Activated CD8-positive, alpha-beta memory T cell treated with anti-CD3 and anti-CD28 coated beads, Interleukin-2, amount 50 U/mL, for 1 hour (primary cell): ENCODE measurements at regions not wholly inside any gene's neighbourhood (a gene's known extent, or its start where the extent isn't known, plus 50 kb on each side); places are given as distances from the start of the nearest gene placed in this dataset.
"Not testable (repeated sequence)": the region's sequence is repeated elsewhere in the genome, so short reads cannot be mapped to it uniquely, and the experiment has no call there.

Experiments used
- DNase-seq: peaks from one replicate; pipeline ENCODE4 v3.0.0-alpha.2; 2020; ENCODE audit errors: extremely low read depth

DNA sequence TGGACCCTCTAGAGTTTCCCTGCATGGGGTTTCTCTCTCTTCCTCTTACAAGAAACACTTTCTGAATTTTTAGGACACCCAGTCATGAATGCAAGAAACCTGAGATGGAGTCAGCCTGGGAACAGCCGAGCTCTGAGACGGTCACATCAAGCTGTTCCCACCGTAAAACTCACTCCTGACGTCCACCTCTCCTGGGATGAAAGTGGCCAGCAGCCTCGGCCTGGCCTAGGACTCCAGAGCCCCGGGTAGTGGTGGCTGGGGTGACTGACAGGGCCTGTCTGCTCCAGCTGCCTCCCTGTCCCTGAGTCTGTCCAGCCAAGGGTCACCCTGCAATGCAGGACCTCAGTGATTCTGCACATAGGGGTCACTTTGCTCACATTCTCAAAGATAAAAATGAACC is 217.8 kb downstream of the SHOX start:
- DNase-seq: no peak

DNA sequence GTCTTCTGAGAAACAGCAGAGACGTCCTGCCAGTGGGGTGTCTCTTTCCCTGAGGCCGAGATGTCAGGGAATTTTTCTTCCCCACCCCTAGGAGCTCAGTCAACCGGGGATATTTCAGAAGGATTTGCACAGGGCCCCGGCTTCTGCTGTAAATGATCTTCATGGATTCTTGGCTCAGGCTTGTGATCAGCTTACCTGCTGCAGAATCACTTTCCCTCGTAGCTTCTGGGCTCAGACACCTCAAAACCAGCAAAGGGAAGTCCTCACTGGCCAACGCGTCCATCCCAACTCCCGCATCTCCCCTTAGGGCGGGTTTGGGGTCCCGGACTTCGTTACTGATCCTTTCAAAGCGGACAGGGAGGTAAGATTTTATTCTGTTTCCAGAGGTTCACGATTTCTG is 212.7 kb downstream of the SHOX start:
- DNase-seq: no peak

DNA sequence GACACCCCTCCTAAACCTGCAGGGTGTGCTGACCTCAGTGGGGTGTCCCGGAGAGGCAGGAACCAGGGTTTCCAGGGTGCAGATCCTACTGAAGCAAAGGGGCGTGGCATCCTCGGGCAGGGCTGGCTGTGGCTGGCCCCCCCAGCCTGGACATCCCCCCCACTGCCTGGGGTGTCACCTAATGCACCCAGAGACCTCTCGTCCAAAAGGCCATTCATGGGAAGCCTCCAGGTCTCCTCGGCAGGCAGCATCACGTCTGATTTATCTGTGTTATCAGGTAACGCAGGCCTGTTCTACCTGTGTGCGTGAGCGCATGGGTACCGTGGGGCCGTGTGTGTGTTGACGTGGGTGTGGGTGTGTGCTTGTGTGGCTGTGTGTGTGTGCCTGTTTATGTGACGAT is 210.0 kb downstream of the SHOX start:
- no peak for DNase-seq

DNA sequence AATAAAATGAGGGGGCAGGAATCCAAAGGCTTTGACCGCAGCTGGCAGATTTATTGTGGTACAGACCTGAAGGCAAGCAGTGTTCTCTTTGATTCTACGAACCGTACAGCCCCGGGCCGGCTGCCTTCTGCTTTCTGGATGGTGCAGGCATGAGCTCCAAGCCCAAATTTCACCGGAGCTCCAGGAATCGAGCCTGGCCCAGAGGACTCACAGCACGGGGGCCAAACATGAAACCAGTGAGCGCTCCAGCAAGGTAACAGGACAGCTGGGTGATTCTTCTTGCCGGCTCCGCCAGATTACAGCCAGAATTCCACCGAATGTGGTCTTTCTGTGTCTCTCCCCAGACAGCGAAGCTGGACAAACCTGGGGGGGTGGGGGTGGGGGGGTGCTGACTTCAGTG is 208.1 kb downstream of the SHOX start:
- not testable (repeated sequence) for DNase-seq

DNA sequence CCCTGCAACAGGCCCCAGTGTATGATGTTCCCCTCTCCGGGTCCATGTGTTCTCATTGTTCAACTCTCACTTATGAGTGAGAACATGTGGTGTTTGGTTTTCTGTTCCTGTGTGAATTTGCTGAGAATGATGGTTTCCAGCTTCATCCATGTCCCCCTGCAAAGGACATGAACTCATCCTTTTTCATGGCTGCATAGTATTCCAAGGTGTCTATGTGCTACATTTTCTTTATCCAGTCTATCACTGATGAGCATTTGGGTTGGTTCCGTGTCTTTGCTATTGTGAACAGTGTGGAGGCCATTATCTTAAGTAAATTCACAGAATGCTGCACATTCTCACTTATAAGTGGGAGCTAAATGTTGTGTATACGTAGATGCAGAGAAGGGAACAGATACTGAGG is 205.3 kb downstream of the SHOX start:
- not testable (repeated sequence) for DNase-seq

DNA sequence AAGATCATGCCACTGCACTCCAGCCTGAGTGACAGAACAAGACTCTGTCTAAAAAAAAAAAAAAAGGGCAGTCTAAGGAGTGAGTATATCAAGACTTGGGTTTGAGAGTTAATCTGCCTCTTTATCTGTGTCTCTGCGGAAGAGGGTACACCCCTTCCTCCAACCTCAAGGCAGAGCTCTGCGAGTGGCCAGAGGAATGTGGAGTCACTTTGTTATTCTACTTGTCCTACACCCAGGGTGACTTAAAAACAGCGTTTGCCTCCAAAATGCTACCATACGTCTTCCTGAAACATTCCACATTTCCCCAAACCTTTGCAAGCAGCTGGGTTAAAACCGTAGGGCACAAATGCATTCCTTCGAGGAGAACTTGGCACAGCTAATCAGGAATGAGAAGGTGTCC is 199.9 kb downstream of the SHOX start:
- no peak for DNase-seq

DNA sequence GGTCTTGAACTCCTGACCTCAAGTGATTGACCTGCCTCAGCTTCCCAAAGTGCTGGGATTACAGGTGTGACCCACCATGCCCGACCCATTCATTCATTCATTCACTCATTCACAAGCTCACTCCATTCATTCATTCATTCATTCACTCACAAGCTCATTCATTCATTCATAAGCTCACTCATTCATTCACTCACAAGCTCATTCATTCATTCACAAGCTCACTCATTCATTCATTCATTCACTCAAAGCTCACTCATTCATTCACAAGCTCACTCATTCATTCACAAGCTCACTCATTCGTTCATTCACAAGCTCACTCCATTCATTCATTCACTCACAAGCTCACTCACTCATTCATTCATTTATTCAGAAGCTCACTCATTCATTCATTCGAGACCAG is 198.6 kb downstream of the SHOX start:
- DNase-seq: no peak

DNA sequence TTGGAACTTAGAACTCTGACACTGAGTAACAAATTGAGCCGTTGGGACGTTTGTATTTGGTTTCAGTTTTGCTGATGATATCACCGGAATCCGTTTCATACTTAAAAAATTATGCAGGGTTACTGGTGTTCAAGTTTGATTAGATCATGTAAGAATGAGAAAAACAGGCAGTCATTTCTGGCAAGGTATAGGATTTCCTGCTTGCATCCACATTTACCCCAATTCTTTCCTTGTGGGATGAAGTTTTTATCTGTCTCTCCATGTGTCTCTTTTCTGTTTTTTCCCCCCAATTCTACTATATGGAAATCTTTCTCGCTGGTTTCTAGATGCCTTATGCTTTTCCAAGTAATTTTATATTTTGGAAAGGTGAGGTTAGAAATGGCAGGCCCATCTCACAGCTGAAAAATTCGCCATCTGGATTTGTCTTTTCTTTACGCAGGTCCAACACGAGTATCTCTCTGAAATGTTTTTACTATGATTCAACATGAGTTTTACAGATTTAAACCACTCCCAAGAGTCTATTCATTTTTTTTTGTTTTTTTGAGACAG is 197.9 kb downstream of the SHOX start:
- DNase-seq: no peak

DNA sequence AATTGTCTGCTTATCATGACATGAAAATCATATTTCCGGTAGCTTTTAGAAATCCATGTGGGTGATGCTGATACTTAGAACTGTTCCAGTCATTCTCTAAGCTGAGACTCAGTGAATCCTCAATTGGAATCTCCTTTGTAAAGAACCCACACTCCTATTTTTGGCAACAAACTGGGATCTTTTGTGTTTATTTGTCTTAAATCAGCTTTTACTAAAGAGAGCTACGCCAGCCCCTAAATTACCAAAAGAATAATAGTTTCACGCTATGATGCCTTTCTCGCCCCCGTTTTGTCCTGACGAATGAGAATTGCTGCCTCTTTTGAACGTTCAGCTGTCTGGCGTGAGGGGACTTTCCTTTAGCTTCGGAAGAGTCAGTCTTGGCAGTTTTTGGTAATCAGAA is 195.9 kb downstream of the SHOX start:
- no peak for DNase-seq

DNA sequence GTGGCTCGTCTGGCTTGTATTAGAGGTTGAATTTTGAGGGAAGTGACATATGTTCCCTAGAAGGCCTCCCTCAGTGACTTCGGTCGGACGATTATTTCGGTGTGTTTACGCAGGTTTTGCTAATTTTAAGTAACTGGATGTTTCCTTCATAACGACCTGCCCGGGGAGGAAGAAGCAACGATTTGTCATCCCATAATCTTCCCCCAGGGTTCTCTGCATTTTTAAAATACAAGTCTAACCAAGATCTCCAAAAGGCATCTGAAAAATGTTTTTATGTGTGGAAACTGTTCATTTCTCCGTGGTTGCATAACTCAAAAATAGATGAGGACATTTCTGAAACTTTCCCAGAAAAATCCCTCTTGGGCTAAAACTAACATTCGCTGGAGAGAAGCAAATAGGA is 195.4 kb downstream of the SHOX start:
- no peak for DNase-seq

DNA sequence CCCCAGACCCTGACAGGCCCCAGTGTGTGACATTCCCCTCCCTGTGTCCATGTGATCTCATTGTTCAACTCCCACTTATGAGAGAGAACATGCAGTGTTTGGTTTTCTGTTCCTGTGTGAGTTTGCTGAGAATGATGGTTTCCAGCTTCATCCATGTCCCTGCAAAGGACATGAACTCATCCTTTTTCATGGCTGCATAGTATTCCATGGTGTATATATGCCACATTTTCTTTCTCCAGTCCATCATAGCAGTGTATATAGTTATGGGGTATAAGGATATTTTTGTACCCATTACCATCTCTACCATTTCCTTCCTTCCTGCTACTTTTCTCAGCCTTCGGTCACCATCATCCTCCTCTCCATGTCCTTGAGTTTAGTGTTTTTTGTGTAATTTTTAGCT is 192.5 kb downstream of the SHOX start:
- DNase-seq: not testable (repeated sequence)

DNA sequence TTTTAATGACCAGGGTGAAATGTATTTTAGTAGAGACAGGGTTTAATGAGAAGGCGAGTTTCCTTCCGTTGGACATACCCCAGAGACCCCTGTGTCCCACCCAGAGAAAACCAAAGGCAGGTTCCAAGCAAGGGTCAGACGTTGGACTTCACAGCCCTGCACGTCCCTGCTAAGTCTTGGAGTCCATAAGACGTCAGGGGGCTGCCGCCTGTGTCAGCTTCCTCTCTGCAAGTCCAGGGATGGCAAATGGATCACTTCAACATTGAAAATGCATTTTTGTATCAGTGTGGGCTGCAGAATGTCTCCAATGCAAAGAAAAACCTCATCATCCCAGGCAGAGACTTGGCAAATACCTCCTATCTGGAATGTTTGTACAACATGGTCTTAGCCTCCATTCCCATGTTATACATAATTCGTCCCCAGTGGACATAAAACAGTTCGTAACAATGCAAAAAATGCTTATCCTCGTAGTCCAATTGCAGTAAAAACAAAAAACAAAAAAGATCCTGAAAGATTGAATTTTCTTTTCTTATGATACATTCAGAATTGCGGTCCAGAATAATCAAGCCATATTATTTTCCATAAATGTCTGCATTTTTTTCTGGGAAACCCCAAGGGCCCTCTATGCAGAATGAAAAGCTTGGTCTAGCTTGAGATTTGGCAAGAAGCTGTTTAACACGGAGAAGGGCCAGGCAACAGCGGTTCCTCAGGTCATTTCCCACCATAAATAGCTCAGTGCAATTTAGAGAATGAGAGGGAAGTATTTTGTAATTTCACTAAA is 190.9 kb downstream of the SHOX start:
- no peak for DNase-seq

DNA sequence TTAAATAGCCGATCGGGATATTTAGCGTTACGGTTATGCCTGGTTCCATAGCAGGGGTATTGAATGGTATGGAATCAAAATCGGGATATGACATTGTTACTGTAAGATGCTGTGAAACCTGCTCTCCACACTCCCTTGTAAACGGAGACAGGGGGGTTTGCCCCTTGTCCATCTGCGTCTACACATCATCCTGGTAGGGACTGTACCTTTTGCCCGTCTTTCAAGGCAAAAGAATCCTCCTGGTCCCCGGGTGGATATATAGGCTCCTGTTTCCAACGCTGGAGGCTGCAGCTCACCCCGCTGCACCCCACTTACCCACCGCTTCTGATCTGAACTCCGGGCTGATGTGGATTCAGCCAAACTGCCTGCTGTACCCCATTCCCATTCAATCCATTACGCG is 189.1 kb downstream of the SHOX start:
- no peak for DNase-seq

DNA sequence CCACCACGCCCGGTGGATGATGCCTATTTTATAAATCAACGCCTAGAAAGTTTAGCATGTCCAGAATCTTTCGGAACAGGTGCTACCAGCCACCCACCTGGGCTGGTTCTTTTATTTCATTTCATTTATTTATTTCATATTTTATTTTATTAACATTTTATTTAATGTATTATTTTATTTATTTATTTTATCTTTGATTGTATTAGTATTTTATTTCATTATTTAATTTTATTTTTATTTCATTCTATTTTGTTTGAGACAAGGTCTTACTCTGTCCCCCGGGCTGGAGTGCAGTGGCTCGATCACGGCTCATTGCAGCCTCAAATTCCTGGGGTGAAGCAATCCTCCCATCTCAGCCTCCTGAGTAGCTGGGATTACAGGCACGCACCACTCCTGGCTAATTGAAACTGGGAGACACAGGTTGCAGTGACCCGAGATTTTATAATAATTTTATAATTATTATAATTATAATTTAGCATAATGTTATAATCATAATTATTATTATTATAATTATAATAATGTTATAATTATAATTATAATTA is 187.2 kb downstream of the SHOX start:
- DNase-seq: no peak

DNA sequence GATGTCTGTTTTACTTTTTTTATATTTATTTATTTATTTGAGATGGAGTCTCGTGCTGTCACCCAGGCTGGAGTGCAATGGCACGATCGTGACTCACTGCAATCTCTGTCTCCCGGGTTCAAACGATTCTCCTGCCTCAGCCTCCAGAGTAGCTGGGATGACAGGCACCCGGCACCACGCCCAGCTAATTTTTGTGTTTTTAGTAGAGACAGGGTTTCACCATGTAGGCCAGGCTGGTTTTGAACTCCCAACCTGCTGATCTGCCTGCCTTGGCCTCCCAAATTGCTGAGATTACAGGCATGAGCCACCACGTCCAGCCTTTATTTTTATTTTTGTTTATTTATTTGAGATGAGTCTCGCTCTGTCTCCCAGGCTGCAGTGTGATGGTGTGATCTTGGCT is 186.6 kb downstream of the SHOX start:
- not testable (repeated sequence) for DNase-seq

DNA sequence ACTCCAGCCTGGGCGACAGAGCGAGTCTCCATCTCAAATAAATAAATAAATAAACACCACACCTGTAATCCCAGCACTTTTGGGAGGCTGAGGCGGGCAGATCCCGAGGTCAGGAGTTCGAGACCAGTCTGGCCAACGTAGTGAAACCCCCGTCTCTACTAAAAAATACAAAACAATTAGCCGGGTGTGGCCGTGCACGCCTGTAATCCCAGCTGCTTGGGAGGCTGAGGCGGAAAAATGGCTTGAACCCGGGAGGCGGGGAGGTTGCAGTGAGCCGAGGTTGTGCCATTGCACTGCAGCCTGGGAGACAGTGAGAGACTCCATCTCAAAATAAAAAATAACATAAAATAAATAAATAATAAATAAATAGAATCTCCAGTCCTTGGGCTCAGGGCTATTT is 185.8 kb downstream of the SHOX start:
- DNase-seq: no peak

DNA sequence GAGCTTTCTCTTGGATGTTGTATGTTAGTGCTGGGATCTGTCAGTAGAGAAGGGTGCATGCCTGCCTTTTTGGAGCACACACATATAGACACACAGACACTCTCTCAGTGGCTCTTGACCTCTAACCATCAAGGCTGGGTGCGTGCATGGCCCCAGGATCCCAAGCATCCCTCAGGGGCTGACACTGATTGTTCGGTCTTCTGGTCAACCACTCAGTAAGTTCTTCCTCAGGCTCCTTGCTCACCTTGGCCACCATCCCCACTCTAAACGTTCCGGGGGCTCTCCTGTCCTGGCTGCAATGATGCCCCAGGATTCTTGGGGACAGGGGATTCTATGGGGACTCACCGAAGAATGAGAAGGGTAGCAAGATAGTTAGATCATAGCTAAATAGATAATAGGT is 179.6 kb downstream of the SHOX start:
- no peak for DNase-seq

DNA sequence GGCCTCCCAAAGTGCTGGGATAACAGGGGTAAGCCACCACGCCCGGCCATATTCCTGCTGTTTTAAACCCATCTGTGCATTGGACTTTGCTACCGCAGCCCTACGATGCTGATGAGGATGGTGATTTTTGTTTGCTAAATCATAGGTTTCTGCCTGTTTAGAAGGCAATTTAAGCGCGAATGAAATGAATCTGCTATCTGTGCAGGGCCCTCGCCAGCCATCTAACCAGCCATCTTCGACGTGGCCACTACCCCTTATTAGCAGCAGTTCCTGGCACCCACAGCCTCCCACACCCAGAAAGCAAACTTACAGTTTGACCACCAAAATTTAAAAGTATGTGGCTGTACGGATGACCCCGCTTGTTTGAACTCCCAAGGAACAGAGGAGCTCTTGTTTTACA is 178.5 kb downstream of the SHOX start:
- DNase-seq: no peak

DNA sequence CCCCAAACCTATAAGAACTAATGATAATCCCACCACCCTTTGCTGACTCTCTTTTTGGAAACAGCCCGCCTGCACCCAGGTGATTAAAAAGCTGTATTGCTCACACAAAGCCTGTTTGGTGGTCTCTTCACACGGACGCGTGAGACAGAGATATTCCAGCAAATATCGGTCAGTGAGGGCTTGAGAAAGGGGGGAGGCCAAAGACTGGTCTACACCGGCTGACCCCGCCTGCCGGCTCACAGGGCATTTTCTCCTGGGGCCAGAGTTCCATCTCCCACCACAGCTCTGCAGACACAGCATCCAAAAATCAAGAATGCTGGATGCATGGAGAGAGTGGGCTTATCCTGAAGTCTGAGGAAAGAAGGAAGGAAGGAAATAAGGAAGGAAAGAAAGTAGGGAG is 176.0 kb downstream of the SHOX start:
- no peak for DNase-seq

DNA sequence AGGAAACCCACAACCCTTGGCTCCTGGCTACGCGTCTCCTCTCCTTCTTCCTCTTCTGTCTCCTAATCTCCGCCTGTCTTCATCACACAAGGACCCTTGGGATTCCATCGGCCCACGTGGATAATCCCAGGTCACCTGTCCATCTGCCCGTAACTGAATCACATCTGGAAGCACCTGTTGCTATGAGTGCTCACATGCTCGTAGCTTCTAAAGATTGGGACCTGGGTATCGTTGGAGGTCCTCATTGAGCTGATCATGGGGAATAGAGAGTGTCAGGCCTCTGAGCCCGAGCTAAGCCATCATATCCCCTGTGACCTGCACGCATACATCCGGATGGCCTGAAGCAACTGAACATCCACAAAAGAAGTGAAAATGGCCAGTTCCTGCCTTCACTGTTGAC is 175.4 kb downstream of the SHOX start:
- no peak for DNase-seq

DNA sequence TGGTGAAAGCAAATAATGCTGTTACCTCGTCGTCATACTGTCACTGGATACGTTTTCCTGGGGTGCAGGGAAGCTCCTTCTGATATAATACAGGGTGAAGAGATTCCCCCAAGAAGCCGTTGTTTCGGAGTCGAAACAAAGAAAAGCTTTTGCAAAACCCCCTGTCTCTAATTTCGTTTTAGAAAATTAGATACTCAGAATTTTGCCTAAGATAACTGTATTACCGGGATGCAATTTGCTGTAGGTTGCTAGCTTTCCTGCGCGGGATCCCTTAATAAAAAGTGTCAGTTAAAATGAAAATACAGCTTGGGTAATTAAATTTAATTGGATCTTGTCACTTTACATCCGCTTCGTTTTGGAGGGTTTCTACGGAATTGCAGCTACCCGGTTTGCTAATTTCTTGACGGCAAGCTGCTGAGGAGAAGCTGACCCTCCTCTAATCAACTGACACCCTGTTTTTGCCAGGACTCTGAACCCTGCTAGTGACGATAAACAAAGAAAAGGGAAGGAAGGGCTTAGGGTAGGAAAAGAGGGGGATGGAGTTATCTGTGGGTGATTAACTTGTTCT is 174.6 kb downstream of the SHOX start:
- no peak for DNase-seq

DNA sequence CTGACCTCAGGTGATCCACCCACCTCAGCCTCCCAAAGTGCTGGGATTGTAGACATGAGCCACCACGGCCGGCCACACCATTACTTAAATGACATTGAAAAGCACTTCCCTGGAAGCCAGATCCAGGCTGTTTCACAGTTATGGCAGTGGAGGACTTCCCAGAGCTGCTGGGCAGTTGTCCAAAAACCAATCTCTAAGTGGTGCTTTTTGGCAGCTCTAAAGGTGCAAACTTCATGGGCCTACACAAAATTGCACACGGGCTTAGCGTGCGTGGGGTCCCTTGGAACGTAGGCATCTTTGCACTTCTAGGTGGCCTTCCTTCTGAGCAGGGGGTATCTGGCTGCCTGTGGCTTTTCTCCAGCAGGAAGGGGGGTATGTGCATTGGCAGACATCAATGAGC is 172.3 kb downstream of the SHOX start:
- no peak for DNase-seq

DNA sequence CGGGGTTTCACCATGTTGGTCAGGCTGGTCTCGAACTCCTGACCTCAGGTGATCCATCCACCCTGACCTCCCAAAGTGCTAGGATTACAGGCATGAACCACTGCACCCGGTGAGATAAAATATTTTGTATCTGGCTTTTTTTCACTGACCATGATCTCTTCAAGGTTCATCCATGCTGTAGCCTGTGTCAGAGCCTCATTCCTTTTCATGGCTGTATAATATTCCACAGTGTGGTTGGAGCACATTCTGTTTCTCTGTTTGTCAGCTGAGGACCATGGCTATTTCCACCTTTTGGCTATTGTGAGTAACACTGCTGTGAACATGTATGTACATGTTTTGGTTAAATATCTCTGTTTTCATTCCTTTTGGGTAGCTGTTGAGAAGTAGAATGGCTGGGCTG is 169.2 kb downstream of the SHOX start:
- DNase-seq: no peak
